SU-DHL-6 (cell line): ENCODE measurements at regions not wholly inside any gene's neighbourhood (a gene's known extent, or its start where the extent isn't known, plus 50 kb on each side); places are given as distances from the start of the nearest gene placed in this dataset.

ENCODE experiments used
- EZH2phosphoT487 ChIP-seq: fragments of 200-600 bp; sonication (generic), shearing (Covaris generic); conservative IDR thresholded peaks from 2 replicates; pipeline ENCODE4 v1.6.1; 2018; ENCODE audit warnings: mild to moderate bottlenecking, antibody characterized with exemption, low read length, moderate library complexity, mixed read lengths
- TF ChIP-seq, protein P1 (sequence below): fragments of 200-600 bp; sonication (generic); IDR thresholded peaks from one replicate; pipeline ENCODE4 v1.5.1; 2017; ENCODE audit warnings: antibody characterized with exemption, mild to moderate bottlenecking, low read length, moderate library complexity; ENCODE audit not compliant: insufficient read depth, poor library complexity, severe bottlenecking

DNA sequence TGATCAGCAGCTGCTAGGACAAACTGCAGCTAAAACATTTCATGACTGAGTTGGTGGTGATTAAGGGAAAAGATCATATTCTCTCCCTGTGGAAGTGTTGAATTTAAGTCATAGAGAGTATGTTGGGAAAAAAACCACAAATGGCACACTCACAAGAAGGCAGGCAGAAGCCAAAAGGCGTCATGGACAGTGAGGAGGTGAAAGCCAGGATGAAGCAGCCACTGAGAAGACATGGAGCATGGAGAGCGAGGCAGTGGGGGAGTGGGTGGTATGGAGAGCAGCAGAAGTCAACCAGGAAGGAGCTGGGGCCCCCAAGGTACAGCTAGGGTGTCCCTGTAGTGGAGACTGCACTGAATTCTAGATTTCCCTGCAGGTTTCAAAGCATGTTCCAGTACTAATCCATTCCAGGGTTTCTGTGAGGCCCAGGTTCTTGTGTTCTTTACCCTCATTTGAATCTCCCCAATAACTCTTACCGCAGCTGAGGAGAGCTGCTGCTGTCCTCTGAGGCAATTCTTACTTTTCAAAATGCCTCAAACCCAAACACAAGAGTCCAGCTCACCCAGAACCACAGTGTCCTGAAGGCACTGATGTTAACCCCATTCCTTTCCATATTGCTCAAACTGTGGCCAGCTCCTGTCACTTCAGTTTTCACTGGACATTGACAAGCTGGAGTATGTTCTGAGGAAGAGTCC lies 191.8 kb upstream of the E2F8 start:
- TF ChIP-seq, protein P1, sequence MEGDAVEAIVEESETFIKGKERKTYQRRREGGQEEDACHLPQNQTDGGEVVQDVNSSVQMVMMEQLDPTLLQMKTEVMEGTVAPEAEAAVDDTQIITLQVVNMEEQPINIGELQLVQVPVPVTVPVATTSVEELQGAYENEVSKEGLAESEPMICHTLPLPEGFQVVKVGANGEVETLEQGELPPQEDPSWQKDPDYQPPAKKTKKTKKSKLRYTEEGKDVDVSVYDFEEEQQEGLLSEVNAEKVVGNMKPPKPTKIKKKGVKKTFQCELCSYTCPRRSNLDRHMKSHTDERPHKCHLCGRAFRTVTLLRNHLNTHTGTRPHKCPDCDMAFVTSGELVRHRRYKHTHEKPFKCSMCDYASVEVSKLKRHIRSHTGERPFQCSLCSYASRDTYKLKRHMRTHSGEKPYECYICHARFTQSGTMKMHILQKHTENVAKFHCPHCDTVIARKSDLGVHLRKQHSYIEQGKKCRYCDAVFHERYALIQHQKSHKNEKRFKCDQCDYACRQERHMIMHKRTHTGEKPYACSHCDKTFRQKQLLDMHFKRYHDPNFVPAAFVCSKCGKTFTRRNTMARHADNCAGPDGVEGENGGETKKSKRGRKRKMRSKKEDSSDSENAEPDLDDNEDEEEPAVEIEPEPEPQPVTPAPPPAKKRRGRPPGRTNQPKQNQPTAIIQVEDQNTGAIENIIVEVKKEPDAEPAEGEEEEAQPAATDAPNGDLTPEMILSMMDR, result no peak
- TF ChIP-seq EZH2phosphoT487, result no peak
